Ishikawa (cell line): ENCODE measurements at regions not wholly inside any gene's neighbourhood (a gene's known extent, or its start where the extent isn't known, plus 50 kb on each side); places are given as distances from the start of the nearest gene placed in this dataset.
A peak's percentile ranks its signal among the peaks of the same experiment; 100 is the strongest.

Experiments
- CEBPB ChIP-seq: IDR thresholded peaks from 2 replicates; pipeline ENCODE4 v1.6.1; 2012
- CREB1 ChIP-seq: IDR thresholded peaks from 2 replicates; pipeline ENCODE4 v1.6.1; 2012; ENCODE audit warnings: low read depth
- EGR1 ChIP-seq: IDR thresholded peaks from 2 replicates; pipeline ENCODE4 v1.6.1; 2012
- EP300 ChIP-seq: IDR thresholded peaks from 2 replicates; pipeline ENCODE4 v1.6.1; 2012; ENCODE audit warnings: borderline replicate concordance
- FOXM1 ChIP-seq: IDR thresholded peaks from 2 replicates; pipeline ENCODE4 v1.6.1; 2012; ENCODE audit warnings: low read depth, borderline replicate concordance
- NFIC ChIP-seq: IDR thresholded peaks from 2 replicates; pipeline ENCODE4 v1.6.1; 2012
- RAD21 ChIP-seq: IDR thresholded peaks from 2 replicates; pipeline ENCODE4 v1.6.1; 2012; ENCODE audit warnings: low read depth
- TAF1 ChIP-seq: IDR thresholded peaks from 2 replicates; pipeline ENCODE4 v1.6.1; 2012; ENCODE audit warnings: low read depth, mild to moderate bottlenecking
- TCF12 ChIP-seq: IDR thresholded peaks from 2 replicates; pipeline ENCODE4 v1.6.1; 2012; ENCODE audit warnings: low read depth
- TEAD4 ChIP-seq: IDR thresholded peaks from 2 replicates; pipeline ENCODE4 v1.6.1; 2012
- YY1 ChIP-seq: IDR thresholded peaks from 2 replicates; pipeline ENCODE4 v1.6.1; 2012; ENCODE audit warnings: low read depth
- ZBTB7A ChIP-seq: IDR thresholded peaks from 2 replicates; pipeline ENCODE4 v1.6.1; 2012; ENCODE audit warnings: low read depth
- TF ChIP-seq, protein P1 (sequence below): IDR thresholded peaks from 2 replicates; pipeline ENCODE4 v1.6.1; 2012
- TF ChIP-seq, protein P2 (sequence below): IDR thresholded peaks from 2 replicates; pipeline ENCODE4 v1.6.1; 2012
- TF ChIP-seq, protein P3 (sequence below): IDR thresholded peaks from 2 replicates; pipeline ENCODE4 v1.6.1; 2012; ENCODE audit warnings: low read depth, mild to moderate bottlenecking

DNA sequence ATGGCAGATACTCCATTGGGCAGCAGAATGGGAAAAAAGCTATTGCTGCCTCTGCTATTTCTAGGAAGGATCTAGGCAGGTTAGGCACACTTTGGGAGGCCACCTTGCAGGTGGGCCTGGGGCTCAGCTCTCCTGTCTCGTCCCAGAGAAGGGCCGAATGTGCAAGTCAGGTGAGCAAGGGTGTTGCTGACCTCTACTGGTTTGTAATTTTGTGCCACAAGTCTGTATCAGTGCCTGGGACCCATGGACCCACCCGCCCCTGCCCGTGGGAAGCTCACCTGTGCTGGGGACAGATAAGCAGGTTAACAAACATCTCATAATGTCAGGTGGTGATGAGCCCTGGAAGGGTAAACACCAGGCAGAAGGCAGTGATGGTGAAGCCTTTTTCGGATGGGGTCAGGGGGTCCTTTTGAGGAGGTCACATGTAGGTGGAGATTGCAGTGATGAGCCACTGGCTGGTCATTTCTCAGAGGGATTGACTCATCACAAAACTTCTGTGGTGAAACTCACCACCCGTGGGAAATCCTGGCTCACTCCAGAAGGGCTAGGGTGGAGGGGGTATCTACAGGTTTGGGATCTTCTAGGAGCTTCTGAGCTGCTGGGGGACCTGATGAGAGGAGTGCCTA lies 161.3 kb downstream of the KLF13 start:
- peak; percentile 52 for TF ChIP-seq RAD21
- TF ChIP-seq, protein P1, sequence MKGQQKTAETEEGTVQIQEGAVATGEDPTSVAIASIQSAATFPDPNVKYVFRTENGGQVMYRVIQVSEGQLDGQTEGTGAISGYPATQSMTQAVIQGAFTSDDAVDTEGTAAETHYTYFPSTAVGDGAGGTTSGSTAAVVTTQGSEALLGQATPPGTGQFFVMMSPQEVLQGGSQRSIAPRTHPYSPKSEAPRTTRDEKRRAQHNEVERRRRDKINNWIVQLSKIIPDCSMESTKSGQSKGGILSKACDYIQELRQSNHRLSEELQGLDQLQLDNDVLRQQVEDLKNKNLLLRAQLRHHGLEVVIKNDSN = no peak

- TF ChIP-seq, protein P2, sequence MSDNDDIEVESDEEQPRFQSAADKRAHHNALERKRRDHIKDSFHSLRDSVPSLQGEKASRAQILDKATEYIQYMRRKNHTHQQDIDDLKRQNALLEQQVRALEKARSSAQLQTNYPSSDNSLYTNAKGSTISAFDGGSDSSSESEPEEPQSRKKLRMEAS = no peak
- TF ChIP-seq CREB1 (no peak), RAD21 (peak; percentile 85), EGR1 (peak; percentile 97), TCF12 (no peak), TAF1 (no peak), TEAD4 (no peak), CEBPB (no peak), FOXM1 (no peak), EP300 (no peak), YY1 (no peak), NFIC (peak; percentile 39; the same call in 1 of the 2 replicates), ZBTB7A (no peak)
- TF ChIP-seq, protein P1 = no peak
- TF ChIP-seq, protein P3, sequence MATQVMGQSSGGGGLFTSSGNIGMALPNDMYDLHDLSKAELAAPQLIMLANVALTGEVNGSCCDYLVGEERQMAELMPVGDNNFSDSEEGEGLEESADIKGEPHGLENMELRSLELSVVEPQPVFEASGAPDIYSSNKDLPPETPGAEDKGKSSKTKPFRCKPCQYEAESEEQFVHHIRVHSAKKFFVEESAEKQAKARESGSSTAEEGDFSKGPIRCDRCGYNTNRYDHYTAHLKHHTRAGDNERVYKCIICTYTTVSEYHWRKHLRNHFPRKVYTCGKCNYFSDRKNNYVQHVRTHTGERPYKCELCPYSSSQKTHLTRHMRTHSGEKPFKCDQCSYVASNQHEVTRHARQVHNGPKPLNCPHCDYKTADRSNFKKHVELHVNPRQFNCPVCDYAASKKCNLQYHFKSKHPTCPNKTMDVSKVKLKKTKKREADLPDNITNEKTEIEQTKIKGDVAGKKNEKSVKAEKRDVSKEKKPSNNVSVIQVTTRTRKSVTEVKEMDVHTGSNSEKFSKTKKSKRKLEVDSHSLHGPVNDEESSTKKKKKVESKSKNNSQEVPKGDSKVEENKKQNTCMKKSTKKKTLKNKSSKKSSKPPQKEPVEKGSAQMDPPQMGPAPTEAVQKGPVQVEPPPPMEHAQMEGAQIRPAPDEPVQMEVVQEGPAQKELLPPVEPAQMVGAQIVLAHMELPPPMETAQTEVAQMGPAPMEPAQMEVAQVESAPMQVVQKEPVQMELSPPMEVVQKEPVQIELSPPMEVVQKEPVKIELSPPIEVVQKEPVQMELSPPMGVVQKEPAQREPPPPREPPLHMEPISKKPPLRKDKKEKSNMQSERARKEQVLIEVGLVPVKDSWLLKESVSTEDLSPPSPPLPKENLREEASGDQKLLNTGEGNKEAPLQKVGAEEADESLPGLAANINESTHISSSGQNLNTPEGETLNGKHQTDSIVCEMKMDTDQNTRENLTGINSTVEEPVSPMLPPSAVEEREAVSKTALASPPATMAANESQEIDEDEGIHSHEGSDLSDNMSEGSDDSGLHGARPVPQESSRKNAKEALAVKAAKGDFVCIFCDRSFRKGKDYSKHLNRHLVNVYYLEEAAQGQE = no peak
These were observed 162.0 kb downstream of the KLF13 start for GRCh38 chr15:31488437-31489204.

DNA sequence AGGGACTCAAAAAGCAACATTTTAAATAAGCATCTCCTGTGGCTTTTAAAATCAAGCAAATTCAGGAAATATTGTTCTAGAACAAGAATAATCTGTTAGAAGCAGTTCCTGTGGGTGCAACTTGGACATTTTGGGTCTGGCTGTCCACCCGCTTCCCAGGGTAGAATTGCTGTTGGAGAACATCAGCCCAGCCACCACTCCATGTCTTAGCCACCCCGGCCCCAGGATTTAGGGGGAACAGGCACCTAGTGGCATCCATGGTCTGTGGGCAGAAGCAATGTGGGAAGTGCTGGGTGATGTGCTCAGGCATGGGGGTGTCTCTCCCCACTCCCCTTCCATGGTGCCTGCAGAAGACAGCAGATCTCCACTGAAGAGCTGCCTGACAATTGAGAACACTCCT lies 162.6 kb downstream of the KLF13 start:
- TF ChIP-seq ZBTB7A (no peak), CREB1 (no peak), EP300 (no peak)

- TF ChIP-seq RAD21 (peak; percentile 78), YY1 (no peak)
These were observed 163.4 kb downstream of the KLF13 start for GRCh38 chr15:31489801-31490646.

GRCh38 chr15:31494786-31495185 lies 168.2 kb downstream of the KLF13 start:
- TF ChIP-seq YY1 (no peak), RAD21 (no peak), CREB1 (no peak), CEBPB (no peak), FOXM1 (no peak), NFIC (no peak), EP300 (no peak), ZBTB7A (no peak), TEAD4 (no peak), TCF12 (no peak), EGR1 (no peak), TAF1 (no peak)
- TF ChIP-seq, protein P3 = no peak
- TF ChIP-seq, protein P1 = no peak
- TF ChIP-seq, protein P2 = no peak
